H1 (cell line): ENCODE measurements at regions not wholly inside any gene's neighbourhood (a gene's known extent, or its start where the extent isn't known, plus 50 kb on each side); places are given as distances from the start of the nearest gene placed in this dataset.

Source experiments
- NRF1 ChIP-seq: IDR thresholded peaks from 2 replicates; pipeline ENCODE4 v1.6.1; 2011; ENCODE audit warnings: mild to moderate bottlenecking, low read depth, low read length, improper control_type of control experiment
- POLR2A ChIP-seq, 2 experiments: IDR thresholded peaks; 1 replicate in 1 of 2; 2 replicates in 1 of 2; pipeline ENCODE4 v1.6.1; 2011; ENCODE audit warnings: low read depth in 2 of 2, low read length in 2 of 2, mild to moderate bottlenecking in 2 of 2; ENCODE audit errors: control extremely low read depth in 1 of 2
- TCF12 ChIP-seq: IDR thresholded peaks from 2 replicates; pipeline ENCODE4 v1.6.1; 2011; ENCODE audit warnings: low read depth, mild to moderate bottlenecking, low read length
- TEAD4 ChIP-seq: IDR thresholded peaks from 2 replicates; pipeline ENCODE4 v1.6.1; 2012; ENCODE audit warnings: low read depth, low read length, inconsistent platforms, mixed read lengths
- TF ChIP-seq, protein P1 (sequence below): IDR thresholded peaks from 2 replicates; pipeline ENCODE4 v1.6.1; 2012; ENCODE audit warnings: low read length, inconsistent platforms
- TF ChIP-seq, protein P2 (sequence below), 3 experiments: IDR thresholded peaks; 1 replicate in 2 of 3; 2 replicates in 1 of 3; pipeline versions ENCODE4 v1.5.1 to v1.6.1; 2011; ENCODE audit warnings: low read length in 3 of 3, mild to moderate bottlenecking in 3 of 3, inconsistent platforms in 2 of 3, low read depth in 1 of 3, moderate library complexity in 1 of 3; ENCODE audit not compliant: insufficient read depth in 1 of 3; ENCODE audit errors: control extremely low read depth in 1 of 3
- TF ChIP-seq, protein P3 (sequence below): IDR thresholded peaks from 2 replicates; pipeline ENCODE4 v1.6.1; 2012; ENCODE audit warnings: inconsistent platforms

DNA sequence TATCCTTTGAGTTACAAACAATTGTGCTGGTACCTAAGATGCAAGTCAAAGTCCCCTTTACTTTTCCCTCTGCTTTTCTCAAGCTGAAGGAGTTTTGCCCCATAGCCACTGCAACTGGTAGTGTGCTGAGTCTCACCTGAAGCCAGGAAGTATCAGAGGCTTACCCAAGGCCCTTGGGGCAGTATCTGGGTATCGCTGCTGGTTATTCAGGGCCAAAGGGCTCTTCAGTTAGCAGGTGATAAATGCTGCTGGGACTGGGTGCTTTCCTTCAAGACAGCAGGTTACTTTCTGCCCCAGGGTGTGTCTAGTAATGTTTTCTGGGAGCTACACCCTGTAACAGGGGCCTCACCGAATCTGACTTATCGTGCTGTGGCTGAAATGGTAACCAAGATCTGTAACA is 90.4 kb upstream of the SLC6A14 start:
- TF ChIP-seq, protein P1, sequence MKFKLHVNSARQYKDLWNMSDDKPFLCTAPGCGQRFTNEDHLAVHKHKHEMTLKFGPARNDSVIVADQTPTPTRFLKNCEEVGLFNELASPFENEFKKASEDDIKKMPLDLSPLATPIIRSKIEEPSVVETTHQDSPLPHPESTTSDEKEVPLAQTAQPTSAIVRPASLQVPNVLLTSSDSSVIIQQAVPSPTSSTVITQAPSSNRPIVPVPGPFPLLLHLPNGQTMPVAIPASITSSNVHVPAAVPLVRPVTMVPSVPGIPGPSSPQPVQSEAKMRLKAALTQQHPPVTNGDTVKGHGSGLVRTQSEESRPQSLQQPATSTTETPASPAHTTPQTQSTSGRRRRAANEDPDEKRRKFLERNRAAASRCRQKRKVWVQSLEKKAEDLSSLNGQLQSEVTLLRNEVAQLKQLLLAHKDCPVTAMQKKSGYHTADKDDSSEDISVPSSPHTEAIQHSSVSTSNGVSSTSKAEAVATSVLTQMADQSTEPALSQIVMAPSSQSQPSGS: no peak
- TF ChIP-seq, protein P2, sequence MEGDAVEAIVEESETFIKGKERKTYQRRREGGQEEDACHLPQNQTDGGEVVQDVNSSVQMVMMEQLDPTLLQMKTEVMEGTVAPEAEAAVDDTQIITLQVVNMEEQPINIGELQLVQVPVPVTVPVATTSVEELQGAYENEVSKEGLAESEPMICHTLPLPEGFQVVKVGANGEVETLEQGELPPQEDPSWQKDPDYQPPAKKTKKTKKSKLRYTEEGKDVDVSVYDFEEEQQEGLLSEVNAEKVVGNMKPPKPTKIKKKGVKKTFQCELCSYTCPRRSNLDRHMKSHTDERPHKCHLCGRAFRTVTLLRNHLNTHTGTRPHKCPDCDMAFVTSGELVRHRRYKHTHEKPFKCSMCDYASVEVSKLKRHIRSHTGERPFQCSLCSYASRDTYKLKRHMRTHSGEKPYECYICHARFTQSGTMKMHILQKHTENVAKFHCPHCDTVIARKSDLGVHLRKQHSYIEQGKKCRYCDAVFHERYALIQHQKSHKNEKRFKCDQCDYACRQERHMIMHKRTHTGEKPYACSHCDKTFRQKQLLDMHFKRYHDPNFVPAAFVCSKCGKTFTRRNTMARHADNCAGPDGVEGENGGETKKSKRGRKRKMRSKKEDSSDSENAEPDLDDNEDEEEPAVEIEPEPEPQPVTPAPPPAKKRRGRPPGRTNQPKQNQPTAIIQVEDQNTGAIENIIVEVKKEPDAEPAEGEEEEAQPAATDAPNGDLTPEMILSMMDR (IDR thresholded peaks at IDR 0.05; ENCODE audit: control extremely low read depth in 1 of 3, insufficient read depth in 1 of 3, low read depth in 1 of 3, low read length in 3 of 3): no peak
- TF ChIP-seq, protein P3, sequence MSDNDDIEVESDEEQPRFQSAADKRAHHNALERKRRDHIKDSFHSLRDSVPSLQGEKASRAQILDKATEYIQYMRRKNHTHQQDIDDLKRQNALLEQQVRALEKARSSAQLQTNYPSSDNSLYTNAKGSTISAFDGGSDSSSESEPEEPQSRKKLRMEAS: no peak
- TF ChIP-seq TCF12 (no peak), NRF1 (no peak), TEAD4 (no peak), POLR2A (IDR thresholded peaks at IDR 0.05; ENCODE audit: control extremely low read depth in 1 of 2, low read depth in 2 of 2, low read length in 2 of 2) (no peak)
